ENCODE measurements at regions not wholly inside any gene's neighbourhood (a gene's known extent, or its start where the extent isn't known, plus 50 kb on each side); places are given as distances from the start of the nearest gene placed in this dataset.

DNA sequence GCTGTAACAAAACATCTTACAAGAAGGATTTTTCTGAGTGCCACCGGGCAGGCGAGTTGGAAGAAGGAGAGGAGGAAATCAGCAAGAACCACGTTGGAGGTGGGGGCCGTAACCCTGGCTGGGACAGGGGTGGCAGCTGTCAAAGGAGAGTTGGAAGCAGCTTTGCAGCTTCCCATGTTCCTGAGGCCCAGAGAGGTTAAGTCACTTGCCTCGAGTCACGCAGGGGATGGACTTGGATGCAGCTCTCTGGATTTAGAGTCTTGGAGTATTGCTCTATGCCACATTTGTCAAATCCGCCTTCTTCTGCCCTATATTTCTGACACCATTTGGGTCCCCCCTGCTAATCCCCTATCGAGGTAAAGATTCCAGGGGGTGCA, 83.0 kb upstream of the CIBAR2 start:
- TF ChIP-seq, protein P1, sequence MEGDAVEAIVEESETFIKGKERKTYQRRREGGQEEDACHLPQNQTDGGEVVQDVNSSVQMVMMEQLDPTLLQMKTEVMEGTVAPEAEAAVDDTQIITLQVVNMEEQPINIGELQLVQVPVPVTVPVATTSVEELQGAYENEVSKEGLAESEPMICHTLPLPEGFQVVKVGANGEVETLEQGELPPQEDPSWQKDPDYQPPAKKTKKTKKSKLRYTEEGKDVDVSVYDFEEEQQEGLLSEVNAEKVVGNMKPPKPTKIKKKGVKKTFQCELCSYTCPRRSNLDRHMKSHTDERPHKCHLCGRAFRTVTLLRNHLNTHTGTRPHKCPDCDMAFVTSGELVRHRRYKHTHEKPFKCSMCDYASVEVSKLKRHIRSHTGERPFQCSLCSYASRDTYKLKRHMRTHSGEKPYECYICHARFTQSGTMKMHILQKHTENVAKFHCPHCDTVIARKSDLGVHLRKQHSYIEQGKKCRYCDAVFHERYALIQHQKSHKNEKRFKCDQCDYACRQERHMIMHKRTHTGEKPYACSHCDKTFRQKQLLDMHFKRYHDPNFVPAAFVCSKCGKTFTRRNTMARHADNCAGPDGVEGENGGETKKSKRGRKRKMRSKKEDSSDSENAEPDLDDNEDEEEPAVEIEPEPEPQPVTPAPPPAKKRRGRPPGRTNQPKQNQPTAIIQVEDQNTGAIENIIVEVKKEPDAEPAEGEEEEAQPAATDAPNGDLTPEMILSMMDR (IDR thresholded peaks at IDR 0.05; ENCODE audit: insufficient read depth, low read depth, low read length) = no peak
- TF ChIP-seq EZH2 (IDR thresholded peaks at IDR 0.05; ENCODE audit: insufficient read depth, low read length) = no peak
